GM23338 (cell line): ENCODE measurements at regions not wholly inside any gene's neighbourhood (a gene's known extent, or its start where the extent isn't known, plus 50 kb on each side); places are given as distances from the start of the nearest gene placed in this dataset.

Experiments
- CTCF ChIP-seq, 2 experiments: fragments of 200-600 bp in 1 of 2; sonication (generic) in 1 of 2; conservative IDR thresholded peaks; 2 replicates each; pipeline versions ENCODE4 v1.5.1 to v1.6.1; 2016 to 2017; ENCODE audit warnings: antibody characterized with exemption in 2 of 2, low read depth in 2 of 2, mild to moderate bottlenecking in 2 of 2, moderate library complexity in 1 of 2
- EZH2 ChIP-seq: fragments of 200-600 bp; sonication (generic); IDR thresholded peaks from one replicate; pipeline ENCODE4 v1.8.0; 2017; ENCODE audit warnings: antibody characterized with exemption, mild to moderate bottlenecking, low read depth; ENCODE audit not compliant: unreplicated experiment
- POLR2AphosphoS5 ChIP-seq: IDR thresholded peaks from 2 replicates; pipeline ENCODE4 v1.6.1; 2016; ENCODE audit warnings: antibody characterized with exemption, low read depth

GRCh38 chr10:78464118-78464855 is 430.6 kb downstream of the RPS24 start:
- TF ChIP-seq CTCF (conservative IDR thresholded peaks at IDR 0.05; ENCODE audit: low read depth in 2 of 2) (no peak), POLR2AphosphoS5 (no peak), EZH2 (no peak)
